Gastrocnemius medialis (tissue), 4 donors: ENCODE measurements at regions not wholly inside any gene's neighbourhood (a gene's known extent, or its start where the extent isn't known, plus 50 kb on each side); places are given as distances from the start of the nearest gene placed in this dataset.

Experiments used
- ATAC-seq, 2 donors: fragments of 150-250 bp; one replicate each; pipeline ENCODE4 v1.9.1; 2016
- DNase-seq, 2 donors: peaks; one replicate each; pipeline ENCODE4 v3.0.0-alpha.2; 2019
- H3K27ac ChIP-seq, 4 donors: fragments of 200-600 bp; sonication (generic); 1 replicate in 1 of 4; 2 replicates in 3 of 4; pipeline ENCODE4 v1.5.1; 2016 to 2018; ENCODE audit warnings: mild to moderate bottlenecking in 2 of 4, moderate library complexity in 1 of 4
- H3K27me3 ChIP-seq, 3 donors: fragments of 200-600 bp; sonication (generic) in 2 of 3; 1 replicate in 1 of 3; 2 replicates in 2 of 3; pipeline versions ENCODE4 v1.5.1 to v1.6.0; 2016 to 2019; ENCODE audit warnings: mild to moderate bottlenecking in 1 of 3, moderate library complexity in 1 of 3
- H3K36me3 ChIP-seq, 2 donors: fragments of 200-600 bp; sonication (generic) in 1 of 2; one replicate each; pipeline ENCODE4 v1.5.1; 2017 to 2018
- H3K4me1 ChIP-seq, 2 donors: fragments of 200-600 bp; sonication (generic) in 1 of 2; one replicate each; pipeline ENCODE4 v1.5.1; 2016 to 2017; ENCODE audit warnings: mild to moderate bottlenecking in 2 of 2
- H3K4me3 ChIP-seq, 4 donors: fragments of 200-600 bp; sonication (generic) in 3 of 4; 1 replicate in 1 of 4; 2 replicates in 3 of 4; pipeline ENCODE4 v1.5.1; 2016 to 2019; ENCODE audit warnings: mild to moderate bottlenecking in 2 of 4
- H3K9me3 ChIP-seq, 3 donors: fragments of 200-600 bp; sonication (generic) in 2 of 3; 1 replicate in 1 of 3; 2 replicates in 2 of 3; pipeline ENCODE4 v1.5.1; 2016 to 2019
- POLR2A ChIP-seq, 2 donors: fragments of 450-650 bp; IDR thresholded peaks; one replicate each; pipeline ENCODE4 v1.6.1; 2017; ENCODE audit warnings: antibody characterized with exemption in 2 of 2, mild to moderate bottlenecking in 2 of 2, moderate library complexity in 2 of 2
- in situ Hi-C, 4 donors: fragments of 200-750 bp; cut with MboI; loops; one replicate each; pipeline versions ENCODE4 v1.15.0 to v1.8.0; 2017; ENCODE audit warnings: low sequenced_read_pairs in 4 of 4
- intact Hi-C: fragments of 100-400 bp; cut with DNase I; formaldehyde crosslinking; loops from one replicate; pipeline ENCODE4 v1.15.1; 2023; ENCODE audit warnings: low total_unique reads
- TF ChIP-seq, protein P1 (sequence below), 5 experiments: fragments of 450-650 bp in 3 of 5; fragments of 200-600 bp in 2 of 5; sonication (generic) in 2 of 5; IDR thresholded peaks in 4 of 5; conservative IDR thresholded peaks in 1 of 5; 1 replicate in 4 of 5; 2 replicates in 1 of 5; pipeline ENCODE4 v1.5.1; 2016 to 2019; ENCODE audit warnings: antibody characterized with exemption in 5 of 5, mild to moderate bottlenecking in 3 of 5, moderate library complexity in 3 of 5

DNA sequence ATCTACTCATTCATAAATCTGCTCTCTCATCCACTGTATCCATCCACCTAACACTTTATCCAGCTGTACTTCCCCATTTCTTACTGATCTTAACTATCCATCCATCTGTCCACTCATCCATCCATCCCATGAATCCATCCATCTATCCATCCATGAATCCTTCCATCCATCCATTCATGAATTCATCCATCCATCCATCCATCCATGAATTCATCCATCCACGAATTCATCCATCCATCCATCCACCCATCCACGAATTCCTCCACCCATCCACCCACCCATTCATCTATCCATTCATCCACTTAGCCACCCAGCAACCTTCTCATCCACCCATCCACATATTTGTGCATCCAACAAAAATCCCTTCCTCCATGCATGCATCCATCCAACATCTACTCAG, 128.6 kb upstream of the MYL2 start:
- intact Hi-C loops = no loop called here
- in situ Hi-C loops = no loop called here
- no peaks in the 10 kb centered on the region for H3K9me3 ChIP-seq

DNA sequence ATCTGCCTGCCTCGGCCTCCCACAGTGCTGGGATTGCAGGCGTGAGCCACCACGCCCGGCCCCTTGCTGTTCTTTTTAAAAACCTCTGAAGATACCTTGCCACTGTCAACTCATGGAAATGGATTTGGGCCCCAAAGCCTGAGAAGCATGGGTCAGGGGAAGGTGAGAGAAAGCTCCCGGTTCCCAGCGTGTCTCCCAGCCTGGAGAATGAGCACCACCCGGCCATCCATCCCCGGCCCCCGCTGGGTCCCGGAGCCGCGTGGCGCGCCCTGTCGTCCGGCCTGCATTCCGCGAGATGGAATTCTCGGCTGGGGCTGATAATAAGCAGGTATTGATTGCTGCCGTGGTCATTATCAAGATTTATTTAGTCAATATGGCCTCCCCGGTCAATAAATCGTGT, 126.5 kb upstream of the MYL2 start:
- Histone ChIP-seq H3K27ac (no peak overlapping the region), H3K9me3 (no peaks in the 10 kb centered on the region), H3K4me1 (no peaks in the 10 kb centered on the region), H3K36me3 (no peaks in the 10 kb centered on the region), H3K27me3 (no peaks in the 10 kb centered on the region), H3K4me3 (no peak overlapping the region)
- intact Hi-C loops (no loop called here), in situ Hi-C loops (no loop called here)
- DNase-seq (no peak), ATAC-seq (no peak)
- TF ChIP-seq, protein P1, sequence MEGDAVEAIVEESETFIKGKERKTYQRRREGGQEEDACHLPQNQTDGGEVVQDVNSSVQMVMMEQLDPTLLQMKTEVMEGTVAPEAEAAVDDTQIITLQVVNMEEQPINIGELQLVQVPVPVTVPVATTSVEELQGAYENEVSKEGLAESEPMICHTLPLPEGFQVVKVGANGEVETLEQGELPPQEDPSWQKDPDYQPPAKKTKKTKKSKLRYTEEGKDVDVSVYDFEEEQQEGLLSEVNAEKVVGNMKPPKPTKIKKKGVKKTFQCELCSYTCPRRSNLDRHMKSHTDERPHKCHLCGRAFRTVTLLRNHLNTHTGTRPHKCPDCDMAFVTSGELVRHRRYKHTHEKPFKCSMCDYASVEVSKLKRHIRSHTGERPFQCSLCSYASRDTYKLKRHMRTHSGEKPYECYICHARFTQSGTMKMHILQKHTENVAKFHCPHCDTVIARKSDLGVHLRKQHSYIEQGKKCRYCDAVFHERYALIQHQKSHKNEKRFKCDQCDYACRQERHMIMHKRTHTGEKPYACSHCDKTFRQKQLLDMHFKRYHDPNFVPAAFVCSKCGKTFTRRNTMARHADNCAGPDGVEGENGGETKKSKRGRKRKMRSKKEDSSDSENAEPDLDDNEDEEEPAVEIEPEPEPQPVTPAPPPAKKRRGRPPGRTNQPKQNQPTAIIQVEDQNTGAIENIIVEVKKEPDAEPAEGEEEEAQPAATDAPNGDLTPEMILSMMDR (IDR thresholded peaks at IDR 0.05 in 4 of 5, conservative IDR thresholded peaks at IDR 0.05 in 1 of 5) = no peak
- TF ChIP-seq POLR2A (IDR thresholded peaks at IDR 0.05) = no peak

More for the DNA sequence above, 128.6 kb upstream of the MYL2 start:
- Histone ChIP-seq H3K4me1 (no peaks in the 10 kb centered on the region), H3K27me3 (no peaks in the 10 kb centered on the region), H3K36me3 (no peaks in the 10 kb centered on the region), H3K4me3 (no peak overlapping the region), H3K27ac (no peak overlapping the region)
- ATAC-seq (no peak), DNase-seq (no peak)
- TF ChIP-seq, protein P1 (IDR thresholded peaks at IDR 0.05 in 4 of 5, conservative IDR thresholded peaks at IDR 0.05 in 1 of 5) = no peak
- no peak for TF ChIP-seq POLR2A (IDR thresholded peaks at IDR 0.05)

DNA sequence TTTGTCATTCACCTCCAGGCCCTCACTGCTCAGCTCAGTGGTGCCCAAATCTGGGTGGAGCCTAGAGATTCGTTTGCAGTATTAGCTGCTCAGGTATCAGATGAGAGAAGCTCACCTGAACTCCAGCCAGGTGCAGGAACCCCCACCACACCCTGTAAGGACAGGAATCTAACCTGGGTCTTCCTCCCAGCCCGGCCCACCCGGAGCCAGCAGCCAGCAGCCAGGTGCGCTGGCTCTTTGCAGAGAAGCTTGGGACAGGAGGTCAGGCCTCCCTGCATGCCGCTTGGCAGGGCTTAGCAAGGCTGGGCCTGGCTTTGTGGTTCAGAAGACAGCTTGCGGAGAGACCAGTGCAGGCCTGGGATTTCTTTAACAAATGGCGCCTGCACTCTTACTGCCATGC, 125.6 kb upstream of the MYL2 start:
- no peak for TF ChIP-seq POLR2A (IDR thresholded peaks at IDR 0.05)
- TF ChIP-seq, protein P1 (IDR thresholded peaks at IDR 0.05 in 4 of 5, conservative IDR thresholded peaks at IDR 0.05 in 1 of 5) = no peak
- no peaks in the 10 kb centered on the region for H3K27me3 ChIP-seq
- H3K9me3 ChIP-seq = no peaks in the 10 kb centered on the region
- intact Hi-C loops = no loop called here
- in situ Hi-C loops = no loop called here
- H3K27ac ChIP-seq = no peak overlapping the region
- DNase-seq (no peak), ATAC-seq (no peak)
- H3K36me3 ChIP-seq = no peaks in the 10 kb centered on the region
- H3K4me3 ChIP-seq = no peak overlapping the region
- H3K4me1 ChIP-seq = no peaks in the 10 kb centered on the region

DNA sequence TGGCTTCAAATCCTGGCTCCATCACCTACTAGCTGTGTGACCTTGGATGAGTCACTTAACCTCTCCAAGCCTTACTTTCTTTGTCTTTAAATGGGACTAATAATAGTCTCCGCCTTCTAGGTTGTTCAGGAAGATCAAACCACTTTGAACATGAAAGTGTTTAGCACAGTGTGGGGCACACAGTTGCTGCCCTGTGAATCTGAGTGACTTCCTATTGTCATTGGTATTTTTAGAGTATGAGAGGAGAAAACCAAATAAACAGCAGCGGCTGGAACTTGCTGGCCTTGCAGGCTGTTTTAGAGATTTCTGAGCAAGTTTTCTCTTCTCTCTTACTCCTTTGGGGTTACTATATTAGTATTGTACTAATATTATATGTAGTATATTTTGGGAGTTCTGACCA, 120.7 kb upstream of the MYL2 start:
- Histone ChIP-seq H3K36me3 (no peaks in the 10 kb centered on the region), H3K27ac (no peak overlapping the region), H3K4me3 (no peak overlapping the region), H3K27me3 (peaks cover 13 to 23% (median 16%) of the 10 kb centered on the region in 3 donors), H3K4me1 (no peaks in the 10 kb centered on the region), H3K9me3 (no peaks in the 10 kb centered on the region)
- no peak for DNase-seq
- no peak for ATAC-seq
- TF ChIP-seq, protein P1 (IDR thresholded peaks at IDR 0.05 in 4 of 5, conservative IDR thresholded peaks at IDR 0.05 in 1 of 5) = no peak
- no peak for TF ChIP-seq POLR2A (IDR thresholded peaks at IDR 0.05)
- intact Hi-C loops = no loop called here
- in situ Hi-C loops = no loop called here

GRCh38 chr12:111040690-111041089, 120.3 kb upstream of the MYL2 start:
- no peak overlapping the region for H3K4me3 ChIP-seq
- in situ Hi-C loops = no loop called here
- H3K27ac ChIP-seq = no peak overlapping the region
- TF ChIP-seq, protein P1 (IDR thresholded peaks at IDR 0.05 in 4 of 5, conservative IDR thresholded peaks at IDR 0.05 in 1 of 5) = no peak
- no peak for TF ChIP-seq POLR2A (IDR thresholded peaks at IDR 0.05)
- no peak for ATAC-seq
- DNase-seq = no peak
- peaks cover 17 to 27% (median 20%) of the 10 kb centered on the region in 3 donors for H3K27me3 ChIP-seq
- H3K36me3 ChIP-seq = no peaks in the 10 kb centered on the region
- no peaks in the 10 kb centered on the region for H3K4me1 ChIP-seq
- H3K9me3 ChIP-seq = no peaks in the 10 kb centered on the region
- intact Hi-C loops = no loop called here
